Large intestine (tissue), 3 donors: ENCODE measurements at regions not wholly inside any gene's neighbourhood (a gene's known extent, or its start where the extent isn't known, plus 50 kb on each side); places are given as distances from the start of the nearest gene placed in this dataset.

Experiments used
- DNase-seq, 2 donors: peaks; one replicate each; pipeline versions ENCODE4 v3.0.0 to v3.0.0-alpha.2; 2013
- H3K27ac ChIP-seq: one replicate; pipeline ENCODE4 v1.5.1; 2013; ENCODE audit warnings: low read length
- H3K27me3 ChIP-seq: 2 replicates; pipeline ENCODE4 v1.6.1; 2013; ENCODE audit warnings: low read length; ENCODE audit not compliant: control insufficient read depth, insufficient read depth
- H3K36me3 ChIP-seq: 2 replicates; pipeline ENCODE4 v1.6.1; 2013; ENCODE audit warnings: low read length; ENCODE audit not compliant: control insufficient read depth, insufficient read depth
- H3K4me1 ChIP-seq: one replicate; pipeline ENCODE4 v1.6.1; 2013; ENCODE audit warnings: low read length; ENCODE audit not compliant: control insufficient read depth, insufficient read depth
- H3K4me3 ChIP-seq: one replicate; pipeline ENCODE4 v1.5.1; 2013; ENCODE audit warnings: low read length
- H3K9me3 ChIP-seq: one replicate; pipeline ENCODE4 v1.6.1; 2013; ENCODE audit warnings: mild to moderate bottlenecking, low read depth, low read length, moderate library complexity; ENCODE audit not compliant: control insufficient read depth
- WGBS: methylation state at CpG from one replicate; pipeline ENCODE4 v1.1.5; 2013; ENCODE audit warnings: low lambda C conversion rate; ENCODE audit not compliant: insufficient coverage; 5-methylcytosine and 5-hydroxymethylcytosine counted together

DNA sequence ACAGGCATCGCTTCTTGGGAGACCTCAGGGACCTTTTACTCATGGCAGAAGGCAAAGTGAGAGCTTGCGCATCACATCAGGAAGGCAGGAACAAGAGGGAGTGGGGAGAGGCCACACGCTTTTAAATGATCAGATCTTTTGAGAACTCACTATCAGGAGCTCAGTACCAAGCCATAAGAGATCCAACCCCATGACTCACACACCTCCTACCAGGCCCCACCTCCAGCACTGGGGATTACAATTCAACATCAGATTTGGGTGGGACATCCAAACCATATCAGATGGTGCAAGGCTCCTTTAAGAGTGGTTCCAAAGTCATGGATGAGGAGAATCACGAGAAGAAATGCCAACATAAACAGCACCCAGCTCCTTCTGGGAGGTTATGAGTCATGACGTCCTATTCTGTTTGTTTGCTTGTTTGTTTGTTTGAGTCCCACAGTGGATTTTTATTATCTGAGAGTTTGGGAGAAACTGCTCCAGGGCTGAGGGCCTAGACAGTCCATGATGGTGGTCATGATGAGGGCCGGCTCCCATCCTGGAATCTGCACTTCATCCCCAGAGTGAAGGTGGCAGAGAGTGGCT is 453.5 kb downstream of the GADD45G start:
- no peak overlapping the region for H3K27ac ChIP-seq
- H3K9me3 ChIP-seq, result no peaks in the 10 kb centered on the region
- no peaks in the 10 kb centered on the region for H3K36me3 ChIP-seq
- WGBS, result no CpG with 5 or more reads among the region's 6 CpGs
- H3K27me3 ChIP-seq, result no peaks in the 10 kb centered on the region
- no peaks in the 10 kb centered on the region for H3K4me1 ChIP-seq
- no peak overlapping the region for H3K4me3 ChIP-seq
- DNase-seq, result no peak

DNA sequence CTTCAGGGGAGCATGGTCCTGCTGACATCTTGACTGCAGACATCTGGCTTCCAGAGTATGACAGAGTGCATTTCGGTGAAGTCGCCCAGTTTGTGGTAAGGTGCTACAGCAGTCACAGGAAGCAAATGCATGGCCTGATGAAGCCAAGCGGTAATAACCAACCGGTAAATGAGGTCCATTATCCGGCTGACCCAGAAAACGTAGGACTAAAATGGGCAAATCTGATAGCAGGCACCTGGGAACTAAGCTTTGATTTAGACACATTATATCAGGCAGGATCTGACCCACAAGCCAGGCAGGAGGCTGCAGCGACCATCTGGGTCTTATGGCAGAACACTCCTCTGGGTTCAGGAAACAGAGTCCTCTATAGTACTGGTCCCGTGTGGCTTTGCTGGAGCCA is 454.6 kb downstream of the GADD45G start:
- H3K36me3 ChIP-seq, result no peaks in the 10 kb centered on the region
- H3K4me3 ChIP-seq, result no peak overlapping the region
- no CpG with 5 or more reads among the region's 8 CpGs for WGBS
- H3K4me1 ChIP-seq, result no peaks in the 10 kb centered on the region
- H3K9me3 ChIP-seq, result no peaks in the 10 kb centered on the region
- no peak for DNase-seq
- H3K27me3 ChIP-seq, result no peaks in the 10 kb centered on the region
- H3K27ac ChIP-seq, result no peak overlapping the region

DNA sequence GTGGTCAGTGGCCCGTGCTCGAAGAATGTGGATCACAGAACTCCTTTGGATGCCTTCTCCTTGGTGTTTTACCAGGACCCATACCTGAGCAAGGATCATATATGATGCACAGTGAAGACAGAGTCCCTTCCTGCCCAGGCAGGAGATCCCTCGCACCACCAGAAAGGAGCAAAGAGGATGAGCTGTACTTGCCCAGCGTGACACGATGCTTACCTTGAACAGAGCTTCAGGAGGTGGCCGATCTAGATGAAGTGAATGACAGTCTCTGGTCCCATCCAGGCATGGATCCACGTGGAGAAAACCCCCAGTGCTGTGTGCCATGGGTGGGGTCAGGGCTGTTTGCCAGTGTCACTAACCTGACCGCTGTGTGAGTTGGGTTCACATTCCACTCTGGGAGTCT is 455.4 kb downstream of the GADD45G start:
- Histone ChIP-seq H3K27me3 (no peaks in the 10 kb centered on the region), H3K4me3 (no peak overlapping the region), H3K36me3 (no peaks in the 10 kb centered on the region), H3K4me1 (no peaks in the 10 kb centered on the region), H3K27ac (no peak overlapping the region), H3K9me3 (no peaks in the 10 kb centered on the region)
- WGBS, result no CpG with 5 or more reads among the region's 8 CpGs
- DNase-seq, result peak; percentile 12 to 20

DNA sequence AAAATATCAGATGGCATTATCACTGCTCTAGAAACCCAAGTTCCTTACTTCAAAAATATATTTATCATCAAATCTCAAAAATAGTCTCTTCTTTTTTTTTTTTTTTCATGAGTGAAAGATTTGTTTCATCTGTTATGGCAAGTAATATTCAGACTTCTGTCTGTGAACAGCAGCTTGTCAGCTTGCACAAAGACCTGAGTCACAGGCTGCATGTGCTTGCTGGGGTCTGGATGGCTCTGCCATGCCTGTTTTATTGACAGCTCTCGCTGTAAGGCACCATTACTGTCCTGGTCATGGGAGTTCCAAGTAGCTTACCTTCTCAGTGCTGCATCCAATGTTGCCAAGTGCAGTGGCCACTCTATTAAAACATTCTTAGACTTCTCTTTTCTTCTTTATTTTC is 456.4 kb downstream of the GADD45G start:
- no peak overlapping the region for H3K4me3 ChIP-seq
- no peak overlapping the region for H3K27ac ChIP-seq
- WGBS, result no CpG with 5 or more reads among the region's 1 CpG
- no peaks in the 10 kb centered on the region for H3K27me3 ChIP-seq
- no peaks in the 10 kb centered on the region for H3K4me1 ChIP-seq
- H3K9me3 ChIP-seq, result no peaks in the 10 kb centered on the region
- DNase-seq, result no peak
- no peaks in the 10 kb centered on the region for H3K36me3 ChIP-seq

DNA sequence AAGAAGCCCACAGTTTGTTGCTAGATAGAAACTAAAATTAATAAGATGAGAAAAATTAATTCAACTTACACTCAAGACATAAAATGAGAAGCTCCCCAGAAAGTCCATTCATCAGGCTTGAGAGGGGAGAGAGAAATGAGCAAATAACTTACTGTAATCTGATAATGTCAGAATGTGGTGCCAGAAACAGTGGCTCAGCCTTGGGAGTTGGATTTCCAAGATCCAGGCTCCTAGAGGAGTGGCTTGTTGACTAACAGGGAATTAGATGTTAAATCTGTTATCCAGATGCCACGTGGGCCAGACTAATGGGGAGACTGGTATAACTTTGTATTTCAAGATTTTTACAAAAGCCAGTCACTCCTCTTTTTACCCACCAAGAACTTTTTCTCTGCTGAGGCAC is 458.2 kb downstream of the GADD45G start:
- Histone ChIP-seq H3K36me3 (no peaks in the 10 kb centered on the region), H3K27ac (no peak overlapping the region), H3K4me1 (no peaks in the 10 kb centered on the region), H3K9me3 (no peaks in the 10 kb centered on the region), H3K27me3 (no peaks in the 10 kb centered on the region), H3K4me3 (no peak overlapping the region)
- WGBS, result no CpG with 5 or more reads among the region's 1 CpG
- no peak for DNase-seq

DNA sequence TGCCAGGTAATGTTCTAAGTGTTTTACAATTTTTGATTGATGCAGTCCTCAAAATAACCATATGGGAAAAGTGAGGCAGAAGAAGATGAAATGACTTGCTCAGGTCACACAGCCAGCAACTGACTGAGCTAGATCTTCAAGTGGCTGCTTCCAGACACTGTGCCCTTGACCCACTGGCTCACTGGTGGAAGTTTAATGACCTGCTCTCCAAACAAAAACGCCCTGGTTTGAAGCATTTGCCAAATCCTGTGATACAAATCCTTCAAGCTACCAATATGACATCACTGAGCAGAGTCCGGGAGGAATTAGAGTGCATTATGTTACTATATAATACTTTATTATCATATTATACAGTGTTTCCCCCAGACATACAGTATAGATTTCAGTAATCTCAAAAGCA is 459.4 kb downstream of the GADD45G start:
- DNase-seq, result no peak
- 60% methylated on average over 1 of the region's 2 CpGs for WGBS
- Histone ChIP-seq H3K4me1 (no peaks in the 10 kb centered on the region), H3K36me3 (no peaks in the 10 kb centered on the region), H3K9me3 (no peaks in the 10 kb centered on the region), H3K27ac (no peak overlapping the region), H3K27me3 (no peaks in the 10 kb centered on the region), H3K4me3 (no peak overlapping the region)

DNA sequence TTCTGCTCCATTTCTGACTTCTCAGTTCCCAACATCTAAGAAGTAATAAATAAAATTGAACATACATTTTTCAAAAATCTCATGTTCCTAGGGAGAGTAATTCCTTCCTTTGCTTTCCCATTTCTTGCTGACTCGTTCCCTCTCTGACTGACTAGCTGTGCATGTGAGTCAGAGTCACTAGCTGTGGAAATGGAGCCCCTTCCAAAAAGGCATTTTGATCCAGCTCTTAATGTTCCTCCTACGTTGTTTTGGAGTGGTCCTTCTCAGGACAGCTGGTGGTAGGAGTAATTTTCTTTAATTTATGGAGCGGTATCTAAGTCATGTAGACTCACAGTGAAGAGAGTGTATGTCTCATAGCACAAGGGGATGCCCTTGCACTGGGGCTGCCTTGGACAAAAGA is 460.2 kb downstream of the GADD45G start:
- Histone ChIP-seq H3K4me1 (no peaks in the 10 kb centered on the region), H3K27ac (no peak overlapping the region), H3K27me3 (no peaks in the 10 kb centered on the region), H3K4me3 (no peak overlapping the region), H3K9me3 (no peaks in the 10 kb centered on the region), H3K36me3 (no peaks in the 10 kb centered on the region)
- no CpG with 5 or more reads among the region's 3 CpGs for WGBS
- DNase-seq, result no peak

DNA sequence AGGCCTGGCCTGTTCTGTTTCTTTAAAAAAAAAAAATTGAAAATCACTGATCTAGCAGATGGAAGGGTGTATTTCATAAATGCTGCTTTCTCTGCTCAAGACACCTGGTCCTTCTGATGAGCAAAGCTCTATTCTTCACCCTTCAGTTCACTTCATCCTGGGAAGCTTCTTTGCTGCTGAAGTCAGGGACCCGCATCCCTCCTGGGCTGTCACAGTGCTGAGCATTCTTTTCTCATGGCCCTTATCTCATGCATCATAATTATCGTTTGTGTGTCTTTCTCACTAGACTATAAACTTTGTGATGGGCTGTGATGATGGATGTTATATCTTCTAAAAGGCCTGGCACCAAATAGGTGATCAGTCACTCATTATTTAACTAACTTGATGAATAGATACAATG is 461.0 kb downstream of the GADD45G start:
- WGBS, result 80% methylated on average over 1 of the region's 2 CpGs
- H3K27me3 ChIP-seq, result no peaks in the 10 kb centered on the region
- no peaks in the 10 kb centered on the region for H3K9me3 ChIP-seq
- H3K27ac ChIP-seq, result no peak overlapping the region
- no peaks in the 10 kb centered on the region for H3K36me3 ChIP-seq
- H3K4me1 ChIP-seq, result no peaks in the 10 kb centered on the region
- H3K4me3 ChIP-seq, result no peak overlapping the region
- no peak for DNase-seq

DNA sequence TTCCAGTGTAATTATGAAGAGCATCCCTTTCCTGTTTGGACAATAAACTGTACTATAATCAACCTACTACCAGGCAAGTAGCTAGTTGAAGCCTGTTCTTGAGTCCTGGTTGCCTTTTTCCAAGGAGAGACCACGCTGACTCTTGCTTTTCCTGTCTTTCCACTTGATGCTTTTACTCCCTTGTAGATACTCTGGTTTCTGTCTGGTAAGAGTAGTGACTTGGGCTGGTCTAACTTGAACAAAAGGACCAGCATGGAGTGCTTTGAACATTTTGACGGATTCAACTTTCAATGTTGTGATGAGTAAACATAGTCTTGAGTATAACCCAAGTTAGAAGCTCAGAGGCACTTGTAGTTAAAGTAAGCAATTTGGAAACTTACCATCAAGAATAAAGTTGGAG is 464.3 kb downstream of the GADD45G start:
- Histone ChIP-seq H3K27ac (no peak overlapping the region), H3K4me1 (peaks cover 6% of the 10 kb centered on the region), H3K36me3 (no peaks in the 10 kb centered on the region), H3K9me3 (no peaks in the 10 kb centered on the region), H3K4me3 (no peak overlapping the region), H3K27me3 (no peaks in the 10 kb centered on the region)
- WGBS, result no CpG with 5 or more reads among the region's 2 CpGs
- DNase-seq, result no peak

DNA sequence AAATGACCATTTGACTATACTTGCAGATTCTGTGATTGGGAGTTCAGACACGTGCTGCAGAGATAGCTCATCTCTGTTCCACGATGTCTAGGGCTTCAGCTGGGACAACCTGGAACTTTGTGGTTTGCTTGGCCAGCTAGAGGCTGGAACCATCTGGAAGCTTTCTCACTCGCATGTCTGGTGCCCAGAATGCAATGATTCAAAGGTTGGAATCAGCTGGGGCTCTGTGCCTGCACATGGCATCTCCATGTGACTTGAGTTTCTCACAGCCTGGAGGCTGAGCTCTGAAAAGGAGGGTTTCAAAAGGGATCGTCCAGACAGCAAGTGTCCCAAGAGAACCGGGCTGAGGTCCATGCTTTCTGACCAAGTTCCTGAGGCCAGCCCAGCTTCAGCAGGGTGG is 465.2 kb downstream of the GADD45G start:
- Histone ChIP-seq H3K4me1 (peaks cover 6% of the 10 kb centered on the region), H3K36me3 (no peaks in the 10 kb centered on the region), H3K27me3 (no peaks in the 10 kb centered on the region), H3K4me3 (no peak overlapping the region), H3K9me3 (no peaks in the 10 kb centered on the region), H3K27ac (no peak overlapping the region)
- WGBS, result no CpG with 5 or more reads among the region's 5 CpGs
- DNase-seq, result no peak

DNA sequence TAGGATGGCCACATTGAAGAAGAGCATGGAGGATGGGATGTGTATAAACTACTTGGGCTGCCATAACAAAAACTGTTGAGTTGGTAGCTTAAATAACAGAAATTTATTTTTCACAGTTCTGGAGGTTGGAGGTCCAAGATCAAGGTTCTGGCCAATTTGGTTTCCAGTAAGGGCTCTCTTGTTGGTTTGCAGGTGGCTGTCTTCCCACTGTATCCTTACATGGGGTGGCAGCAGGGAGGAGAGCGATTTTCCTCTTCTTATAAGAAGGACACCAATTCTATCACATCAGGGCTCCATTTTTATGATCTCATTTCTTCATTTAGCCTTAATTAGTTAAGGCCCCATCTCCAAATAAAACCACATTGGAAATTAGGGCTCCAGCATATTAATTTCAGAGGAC is 465.7 kb downstream of the GADD45G start:
- Histone ChIP-seq H3K4me1 (peaks cover 6% of the 10 kb centered on the region), H3K9me3 (no peaks in the 10 kb centered on the region), H3K27ac (no peak overlapping the region), H3K36me3 (no peaks in the 10 kb centered on the region), H3K4me3 (no peak overlapping the region), H3K27me3 (no peaks in the 10 kb centered on the region)
- WGBS, result no CpG with 5 or more reads among the region's 1 CpG
- no peak for DNase-seq
